Fibroblast of lung (primary cell): ENCODE measurements at regions not wholly inside any gene's neighbourhood (a gene's known extent, or its start where the extent isn't known, plus 50 kb on each side); places are given as distances from the start of the nearest gene placed in this dataset.

Experiments
- CTCF ChIP-seq, 2 donors: IDR thresholded peaks in 1 of 2; conservative IDR thresholded peaks in 1 of 2; 1 replicate in 1 of 2; 2 replicates in 1 of 2; pipeline ENCODE4 v1.5.1; 2011 to 2012; ENCODE audit warnings: low read length in 2 of 2, control low read depth in 1 of 2, inconsistent platforms in 1 of 2, low read depth in 1 of 2, mild to moderate bottlenecking in 1 of 2
- EZH2 ChIP-seq: IDR thresholded peaks from 2 replicates; pipeline ENCODE4 v1.5.1; 2012; ENCODE audit warnings: low read length, control low read depth, mild to moderate bottlenecking; ENCODE audit errors: missing control alignments

GRCh38 chr17:63099425-63099824 lies 133.4 kb downstream of the TANC2 start:
- no peak for TF ChIP-seq CTCF (conservative IDR thresholded peaks at IDR 0.05 in 1 of 2, IDR thresholded peaks at IDR 0.05 in 1 of 2; ENCODE audit: low read depth in 1 of 2, low read length in 2 of 2)
- TF ChIP-seq EZH2 = no peak
